Left colon (tissue), 2 donors: ENCODE measurements at regions not wholly inside any gene's neighbourhood (a gene's known extent, or its start where the extent isn't known, plus 50 kb on each side); places are given as distances from the start of the nearest gene placed in this dataset.

Experiments
- ATAC-seq: fragments of 200-7000 bp; cut with Tn5 transposase; one replicate; pipeline ENCODE4 v1.9.1; 2020; ENCODE audit warnings: mild to moderate bottlenecking, moderate library complexity
- DNase-seq, 2 donors: peaks; one replicate each; pipeline ENCODE4 v3.0.0-alpha.2; 2020
- intact Hi-C, 2 donors: fragments of 100-400 bp; cut with DNase I in 1 of 2; cut with micrococcal nuclease in 1 of 2; formaldehyde crosslinking; loops; one replicate each; pipeline versions ENCODE4 v1.11.2 to v1.14.0; 2022; cut with DNase I, micrococcal nuclease
- donor health status: DM: no; HTN: no; CAD: no.
- donor health status: DM: yes; HTN: yes; CAD: no.

- ATAC-seq (peak; percentile 27), DNase-seq (no peak)
- intact Hi-C loops = no loop called here
Observed at GRCh38 chr17:73720187-73720834, 76.1 kb upstream of the SDK2 start.

- intact Hi-C loops = no loop called here
- no peak for DNase-seq
- no peak for ATAC-seq
Observed at GRCh38 chr17:73722165-73722564, 77.9 kb upstream of the SDK2 start.

DNA sequence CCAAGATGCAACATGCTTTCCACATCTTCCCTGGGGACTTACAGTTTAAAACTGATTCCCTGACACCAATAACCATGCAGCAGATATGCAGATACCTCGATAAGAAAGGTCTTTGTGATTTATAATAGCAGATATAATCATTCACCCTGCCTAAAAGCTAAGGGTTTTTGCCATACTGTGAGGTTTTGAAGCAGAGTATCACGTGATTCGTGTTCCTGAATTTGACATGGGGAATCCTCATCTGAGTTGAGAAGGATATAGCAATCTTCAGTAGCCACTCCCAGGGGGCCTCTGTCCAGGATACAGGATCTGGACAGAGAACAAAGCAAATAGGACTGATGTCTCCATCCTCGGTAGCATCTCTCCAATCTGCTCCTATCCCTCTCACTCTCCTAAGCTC, 79.1 kb upstream of the SDK2 start:
- no peak for DNase-seq
- ATAC-seq = no peak
- intact Hi-C loops = no loop called here

DNA sequence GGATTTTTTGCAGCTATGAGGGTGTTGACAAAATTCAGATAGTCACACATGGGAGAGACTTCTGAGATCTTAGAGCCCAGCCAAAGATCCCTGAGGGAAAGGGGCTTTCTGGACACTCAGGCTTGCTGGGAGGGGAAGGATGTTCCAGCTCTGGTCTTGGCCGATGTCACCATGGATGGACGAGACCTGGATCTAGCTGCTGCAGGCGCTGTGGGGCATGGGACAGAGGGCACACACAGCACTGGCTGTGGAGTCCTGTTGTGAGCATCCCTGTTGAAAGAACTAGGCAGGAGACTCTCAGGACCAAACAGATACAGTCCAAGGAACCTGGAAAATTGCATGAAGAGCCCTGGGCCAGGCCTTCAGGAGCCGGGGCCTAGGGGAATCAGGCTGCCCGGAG, 80.1 kb upstream of the SDK2 start:
- ATAC-seq = no peak
- DNase-seq = no peak
- intact Hi-C loops = no loop called here

DNA sequence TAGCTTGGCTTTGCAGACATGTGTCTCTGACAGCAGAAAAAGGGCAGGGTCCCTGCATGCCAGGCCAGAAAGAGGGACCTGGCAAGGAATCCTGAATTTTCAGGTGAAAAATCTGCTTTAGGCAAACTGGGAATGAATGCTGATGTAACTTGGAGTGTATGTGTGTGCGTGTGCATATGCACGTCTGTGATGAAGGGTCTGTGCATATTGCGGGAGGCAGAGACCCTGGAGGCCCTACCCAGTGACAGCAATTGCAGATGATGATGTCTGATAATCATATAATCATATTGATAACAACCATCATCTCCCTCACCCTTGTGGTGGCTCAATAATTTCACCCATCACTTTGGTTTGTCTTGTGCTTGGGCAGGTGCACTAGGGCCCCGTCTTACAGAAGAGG, 80.7 kb upstream of the SDK2 start:
- ATAC-seq (no peak), DNase-seq (no peak)
- intact Hi-C loops = no loop called here

DNA sequence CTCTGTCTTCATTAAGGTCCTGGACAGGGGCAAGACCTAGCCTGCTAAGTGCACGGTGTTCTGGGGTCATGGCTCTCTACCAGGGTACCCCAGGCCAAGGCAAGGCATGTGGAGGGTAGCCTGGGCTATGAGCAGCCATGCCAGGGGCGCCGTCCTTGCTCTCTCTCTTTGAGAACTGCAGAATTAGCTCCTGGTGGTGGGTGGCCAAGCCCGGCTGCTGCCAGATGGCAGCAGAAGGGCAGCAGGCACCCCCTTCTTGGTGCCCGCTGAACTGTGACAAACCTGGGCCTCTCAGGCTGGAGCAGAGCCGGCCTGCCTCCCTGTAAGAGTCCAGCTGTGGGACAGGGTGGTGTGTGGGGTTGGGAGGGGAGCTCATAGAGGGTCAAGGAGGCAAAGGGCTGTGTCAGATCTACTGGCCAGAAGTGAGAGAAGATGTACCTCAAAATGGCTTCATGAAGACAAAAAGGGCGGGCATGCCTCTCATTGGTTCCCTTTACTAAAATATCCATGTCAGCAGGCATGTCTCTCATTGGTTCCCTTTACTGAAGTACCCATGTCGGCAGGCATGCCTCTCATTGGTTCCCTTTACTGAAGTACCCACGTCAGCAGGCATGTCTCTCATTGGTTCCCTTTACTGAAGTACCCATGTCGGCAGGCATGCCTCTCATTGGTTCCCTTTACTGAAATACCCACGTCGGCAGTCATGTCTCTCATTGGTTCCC, 81.7 kb upstream of the SDK2 start:
- DNase-seq (no peak), ATAC-seq (no peak)
- intact Hi-C loops = no loop called here

DNA sequence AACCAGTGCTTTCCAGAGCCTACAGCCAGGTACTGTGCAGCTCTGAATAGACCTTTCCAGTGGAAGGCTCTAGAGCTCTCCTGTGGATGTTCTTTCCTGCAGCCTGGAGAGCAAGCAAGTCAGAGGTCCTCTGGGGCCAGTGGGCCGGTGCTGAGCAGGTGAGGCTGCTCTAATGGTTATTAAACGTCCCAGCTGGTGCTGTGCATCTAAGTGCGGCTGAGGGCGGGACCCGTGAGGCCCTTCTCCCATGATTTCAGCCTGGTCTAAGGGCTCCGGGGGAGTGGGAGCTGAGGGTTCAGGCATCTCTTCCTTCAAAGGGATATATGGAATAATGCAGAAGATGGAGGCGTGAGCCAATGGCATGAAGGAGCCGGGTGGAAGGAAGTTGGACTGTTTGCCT, 83.7 kb upstream of the SDK2 start:
- intact Hi-C loops = no loop called here

GRCh38 chr17:73729101-73729500, 84.9 kb upstream of the SDK2 start:
- DNase-seq (no peak), ATAC-seq (no peak)
- intact Hi-C loops = no loop called here

More for the DNA sequence above, 83.7 kb upstream of the SDK2 start:
- ATAC-seq = no peak
- no peak for DNase-seq

DNA sequence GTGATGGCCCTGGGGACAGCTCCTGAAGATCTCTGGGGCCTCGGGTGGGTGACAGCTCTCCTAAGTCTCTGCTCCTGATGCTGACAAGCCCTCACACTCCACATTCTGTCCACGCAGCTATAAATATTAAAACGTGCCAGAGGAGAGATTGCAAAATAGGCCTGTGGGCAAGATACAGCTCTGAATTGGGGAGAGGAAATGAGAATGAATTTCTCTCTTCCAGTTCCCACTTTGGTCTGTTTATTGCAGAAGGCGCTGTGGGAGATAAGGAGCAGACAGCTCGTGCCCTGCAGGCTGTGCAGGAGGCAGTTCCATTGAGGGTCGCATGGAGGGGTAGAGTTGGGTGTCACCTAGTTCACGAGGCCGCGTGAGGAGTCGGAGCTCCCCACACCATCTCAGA, 87.5 kb upstream of the SDK2 start:
- ATAC-seq (no peak), DNase-seq (no peak)
- intact Hi-C loops = no loop called here

DNA sequence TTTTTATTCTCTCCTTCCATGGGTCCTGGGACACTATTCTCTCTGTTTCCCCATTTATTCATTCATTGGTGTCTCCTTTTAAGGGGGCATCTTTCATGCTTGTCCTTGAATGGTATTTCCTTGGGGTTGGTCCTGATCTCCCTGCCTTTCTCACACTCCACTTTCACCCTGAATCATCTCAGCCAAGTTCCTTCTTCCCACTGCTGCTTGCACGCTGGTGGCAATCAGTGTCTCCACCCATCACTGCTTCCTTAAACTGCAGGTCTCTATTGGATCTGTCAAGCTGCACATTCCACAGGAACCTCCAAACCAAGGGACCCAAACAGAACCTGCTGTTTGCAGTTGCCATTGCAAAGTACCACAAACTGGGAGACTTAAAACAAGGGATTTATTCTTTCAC, 89.3 kb upstream of the SDK2 start:
- intact Hi-C loops = no loop called here
- DNase-seq = no peak
- ATAC-seq = no peak

- intact Hi-C loops = no loop called here
- no peak for DNase-seq
Observed at GRCh38 chr17:73735245-73735644, 91.0 kb upstream of the SDK2 start.

GRCh38 chr17:73738751-73739575, 94.7 kb upstream of the SDK2 start:
- intact Hi-C loops = no loop called here
- ATAC-seq = no peak
- DNase-seq = no peak

More at GRCh38 chr17:73735245-73735644, 91.0 kb upstream of the SDK2 start:
- no peak for ATAC-seq

- ATAC-seq (no peak), DNase-seq (no peak)
- intact Hi-C loops = no loop called here
Observed at GRCh38 chr17:73740370-73740769, 96.1 kb upstream of the SDK2 start.

DNA sequence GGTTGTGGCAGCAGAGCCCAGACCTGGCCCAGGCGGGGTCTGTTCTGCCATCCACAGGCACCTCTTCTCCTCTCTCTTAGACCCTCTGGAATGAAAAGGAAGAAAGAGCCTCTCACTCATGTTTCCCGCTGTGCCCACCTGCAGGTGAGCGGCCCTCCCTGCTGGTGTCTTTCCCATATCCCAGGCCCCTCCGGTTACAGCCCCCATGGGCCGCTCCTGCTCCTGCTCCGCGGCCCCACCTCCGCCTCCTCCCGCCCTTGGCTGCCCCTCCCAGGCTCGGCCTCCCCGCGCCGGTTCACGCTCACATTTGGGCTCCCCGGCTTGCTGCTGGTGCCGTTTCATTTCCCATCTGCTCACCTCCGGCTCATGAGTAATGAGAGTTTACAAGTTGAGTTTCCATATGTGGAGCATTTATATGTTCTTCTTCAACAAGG, 98.7 kb upstream of the SDK2 start:
- no peak for ATAC-seq
- intact Hi-C loops = no loop called here
- DNase-seq = no peak

- ATAC-seq (peak; percentile 65), DNase-seq (peak in 1 of 2 donors; percentile 54)
- intact Hi-C loops = no loop called here
Observed at GRCh38 chr17:73743518-73744201, 99.4 kb upstream of the SDK2 start.

- intact Hi-C loops = no loop called here
- ATAC-seq = no peak
- no peak for DNase-seq
Observed at GRCh38 chr17:73744411-73744810, 100.2 kb upstream of the SDK2 start.

- no peak for DNase-seq
Observed at GRCh38 chr17:73746314-73747073, 102.2 kb upstream of the SDK2 start.

GRCh38 chr17:73747221-73748002, 103.2 kb upstream of the SDK2 start:
- no peak for DNase-seq

More at GRCh38 chr17:73746314-73747073, 102.2 kb upstream of the SDK2 start:
- intact Hi-C loops = no loop called here
- no peak for ATAC-seq

More at GRCh38 chr17:73747221-73748002, 103.2 kb upstream of the SDK2 start:
- intact Hi-C loops = no loop called here
- peak; percentile 31 for ATAC-seq
